ENCODE measurements at regions not wholly inside any gene's neighbourhood (a gene's known extent, or its start where the extent isn't known, plus 50 kb on each side); places are given as distances from the start of the nearest gene placed in this dataset.

DNA sequence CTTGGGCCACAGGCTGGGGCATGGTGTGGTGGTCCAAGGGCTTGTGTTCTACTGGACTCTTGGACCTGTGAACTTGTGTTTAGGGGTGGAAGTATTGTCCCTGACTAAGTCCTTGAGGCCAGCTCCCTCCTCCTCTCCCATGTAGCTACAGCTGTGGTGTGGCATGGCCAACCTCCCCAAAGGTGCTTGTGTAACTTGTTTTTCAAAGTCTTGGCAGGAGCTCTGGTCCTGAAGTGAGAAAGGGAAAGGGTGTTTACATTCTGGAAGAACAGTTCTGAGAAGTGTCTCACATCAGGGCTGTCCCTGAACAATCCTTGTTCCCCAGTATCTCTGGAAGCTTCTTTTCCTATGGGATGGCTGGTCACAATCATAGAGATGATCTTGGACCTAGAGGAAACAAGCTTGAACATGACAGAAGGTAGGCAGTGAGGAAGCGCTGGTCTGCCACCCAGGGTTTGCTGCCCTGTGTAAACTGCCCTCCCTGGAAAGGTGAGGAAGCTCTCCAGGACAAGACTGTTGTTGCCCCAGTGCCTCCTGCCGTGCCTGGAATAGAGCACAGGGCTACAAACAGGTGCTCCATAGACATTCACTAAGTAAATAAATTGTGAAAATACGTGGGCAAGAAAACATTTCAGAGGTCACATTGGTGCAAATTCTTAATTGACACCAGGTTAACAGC is 64.6 kb upstream of the KLF9 start:
- TF ChIP-seq, protein P1, sequence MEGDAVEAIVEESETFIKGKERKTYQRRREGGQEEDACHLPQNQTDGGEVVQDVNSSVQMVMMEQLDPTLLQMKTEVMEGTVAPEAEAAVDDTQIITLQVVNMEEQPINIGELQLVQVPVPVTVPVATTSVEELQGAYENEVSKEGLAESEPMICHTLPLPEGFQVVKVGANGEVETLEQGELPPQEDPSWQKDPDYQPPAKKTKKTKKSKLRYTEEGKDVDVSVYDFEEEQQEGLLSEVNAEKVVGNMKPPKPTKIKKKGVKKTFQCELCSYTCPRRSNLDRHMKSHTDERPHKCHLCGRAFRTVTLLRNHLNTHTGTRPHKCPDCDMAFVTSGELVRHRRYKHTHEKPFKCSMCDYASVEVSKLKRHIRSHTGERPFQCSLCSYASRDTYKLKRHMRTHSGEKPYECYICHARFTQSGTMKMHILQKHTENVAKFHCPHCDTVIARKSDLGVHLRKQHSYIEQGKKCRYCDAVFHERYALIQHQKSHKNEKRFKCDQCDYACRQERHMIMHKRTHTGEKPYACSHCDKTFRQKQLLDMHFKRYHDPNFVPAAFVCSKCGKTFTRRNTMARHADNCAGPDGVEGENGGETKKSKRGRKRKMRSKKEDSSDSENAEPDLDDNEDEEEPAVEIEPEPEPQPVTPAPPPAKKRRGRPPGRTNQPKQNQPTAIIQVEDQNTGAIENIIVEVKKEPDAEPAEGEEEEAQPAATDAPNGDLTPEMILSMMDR (conservative IDR thresholded peaks at IDR 0.05): no peak
- peak overlapping the region; percentile 87 for H3K27ac ChIP-seq

DNA sequence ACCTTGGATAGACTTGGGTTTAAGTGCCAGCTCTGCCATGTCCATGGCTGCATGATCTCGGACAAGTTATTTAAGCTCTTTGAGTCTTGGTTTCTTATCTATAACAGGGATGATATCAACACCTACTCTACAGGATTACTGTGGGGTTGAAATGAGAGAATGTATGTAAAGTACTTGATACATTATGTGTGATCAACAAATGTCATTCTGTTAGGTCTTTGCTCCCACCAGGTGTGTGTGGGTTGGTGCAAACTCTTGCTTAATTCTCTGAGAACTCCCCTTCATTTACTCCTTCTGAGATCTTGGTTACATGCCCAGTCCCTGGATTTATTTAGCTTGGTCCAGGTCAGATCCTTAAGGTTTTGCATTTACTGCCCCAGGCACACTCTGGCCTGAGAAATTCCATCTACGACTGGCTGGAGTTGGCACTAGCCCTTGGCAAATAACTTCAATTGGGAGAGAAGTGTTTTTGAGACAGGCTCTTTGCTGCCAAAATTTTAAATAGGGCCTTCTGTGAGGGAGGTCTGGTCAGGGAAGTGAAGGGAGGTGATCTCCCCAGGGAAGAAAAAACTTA is 63.5 kb upstream of the KLF9 start:
- TF ChIP-seq, protein P1 (conservative IDR thresholded peaks at IDR 0.05): no peak

DNA sequence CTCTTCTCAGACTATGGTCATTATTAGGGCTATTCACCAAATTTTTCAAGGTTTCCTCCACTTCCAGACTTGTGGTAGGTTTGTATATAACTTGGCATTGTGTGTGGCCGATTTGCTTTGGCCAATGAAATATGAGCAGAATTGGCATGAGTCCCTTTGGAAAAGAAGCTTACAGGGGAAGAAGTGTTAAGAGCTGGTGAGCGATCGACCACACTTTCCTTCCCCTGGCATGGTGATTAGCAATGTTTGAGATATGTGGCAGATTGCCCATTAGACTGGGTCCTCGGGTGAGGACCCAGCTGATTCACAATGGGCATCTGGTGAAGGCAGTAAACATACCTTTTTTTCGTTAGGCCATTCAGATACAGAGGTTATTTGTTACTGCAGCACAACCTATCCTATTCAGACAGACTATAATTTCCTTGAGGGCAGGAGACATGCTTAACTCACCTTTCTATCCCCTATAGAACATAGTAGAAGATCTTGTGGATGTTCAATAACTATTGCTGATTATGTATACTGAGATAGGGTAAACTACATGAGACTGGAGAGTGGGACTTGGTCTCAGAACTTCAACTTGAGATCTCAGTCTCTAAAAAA is 62.8 kb upstream of the KLF9 start:
- TF ChIP-seq, protein P1 (conservative IDR thresholded peaks at IDR 0.05): no peak
- peak overlapping the region; percentile 87; the same call in 1 of the 2 replicates for H3K27ac ChIP-seq

More for the DNA sequence above, 63.5 kb upstream of the KLF9 start:
- H3K27ac ChIP-seq: peak overlapping the region; percentile 87

DNA sequence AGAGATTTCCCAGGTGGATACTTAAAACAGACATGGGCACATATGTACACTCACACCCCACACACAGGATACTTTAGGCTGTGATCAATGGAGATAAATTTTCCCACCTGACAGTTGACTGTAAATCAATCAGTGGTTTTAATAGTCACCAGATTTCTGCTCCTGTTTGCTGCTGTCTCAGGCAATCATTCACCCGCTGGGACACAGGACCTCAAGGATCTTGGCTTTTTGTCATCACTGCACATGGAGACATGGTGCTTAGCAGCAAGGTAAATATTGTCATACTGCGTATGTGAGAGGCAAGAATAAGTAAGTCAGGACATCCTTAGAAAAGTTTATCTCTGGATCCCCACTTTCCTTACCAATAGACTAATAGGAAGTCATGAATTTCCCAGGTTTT is 60.8 kb upstream of the KLF9 start:
- H3K27ac ChIP-seq: peak overlapping the region; percentile 80
- TF ChIP-seq, protein P1 (conservative IDR thresholded peaks at IDR 0.05): no peak

DNA sequence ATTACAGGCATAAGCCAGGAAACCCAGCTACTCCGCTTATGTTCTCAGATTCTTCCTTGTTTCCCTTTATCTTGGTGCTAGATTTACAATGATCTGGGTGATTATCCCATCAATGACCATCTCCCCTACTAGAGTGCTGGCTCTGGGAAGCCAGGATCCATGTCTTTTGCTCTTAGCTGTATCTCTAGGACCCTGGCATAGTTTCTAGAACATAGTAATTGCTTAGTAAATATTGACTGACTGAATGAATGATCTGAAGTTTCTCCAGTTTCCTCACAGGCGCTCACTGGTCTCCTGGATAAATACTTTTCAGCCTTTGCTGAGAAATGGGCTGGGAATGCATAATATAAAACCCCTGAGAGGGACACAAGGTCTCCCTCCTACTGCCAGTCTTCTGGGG is 60.0 kb upstream of the KLF9 start:
- peak overlapping the region; percentile 80 for H3K27ac ChIP-seq
- TF ChIP-seq, protein P1 (conservative IDR thresholded peaks at IDR 0.05): no peak

DNA sequence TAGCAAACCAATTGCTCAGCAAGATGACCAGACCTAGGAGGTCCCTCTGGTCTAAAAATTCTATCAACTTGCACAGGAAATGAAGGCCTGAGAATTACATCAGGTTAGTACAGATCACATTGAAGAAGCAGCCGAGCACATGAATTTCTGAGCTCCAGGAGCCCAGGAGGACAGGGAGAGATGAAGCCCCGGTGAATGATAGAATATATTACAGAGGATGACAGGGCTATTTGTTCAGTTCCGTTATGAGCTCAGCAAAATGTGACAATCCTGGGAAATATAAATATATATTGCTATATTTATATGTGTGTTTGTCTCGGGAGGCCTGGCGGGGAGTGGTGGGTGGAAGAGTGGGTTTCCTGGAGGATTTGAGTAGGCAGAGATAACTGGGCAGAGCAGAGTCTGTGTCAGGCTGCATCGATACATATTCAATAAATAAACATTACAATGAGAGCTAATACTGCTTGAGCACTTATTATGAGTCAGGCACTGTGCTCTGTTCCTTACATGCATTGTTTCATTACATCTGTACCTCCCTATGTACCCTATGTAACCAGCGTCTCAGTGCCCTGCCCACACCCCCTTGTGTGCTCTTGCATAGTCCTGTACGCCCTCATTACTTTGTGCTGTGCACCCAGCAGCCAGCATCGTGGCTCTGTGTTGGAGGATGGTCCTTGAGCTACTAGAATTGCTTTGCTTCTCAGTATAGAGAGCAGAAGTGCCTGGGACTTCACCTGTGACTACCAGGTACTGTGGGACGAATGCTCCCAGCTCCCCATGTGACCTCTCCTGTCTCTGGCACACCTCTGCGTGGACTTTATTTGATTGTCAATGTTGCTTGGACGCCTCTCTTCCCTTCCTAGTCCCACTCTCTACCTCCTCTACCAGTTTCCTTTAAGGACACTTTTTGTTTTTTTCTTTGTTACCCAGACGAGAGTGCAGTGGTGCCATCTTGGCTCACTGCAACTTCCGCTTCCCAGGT is 58.1 kb upstream of the KLF9 start:
- H3K27ac ChIP-seq: no peak overlapping the region
- TF ChIP-seq, protein P1 (conservative IDR thresholded peaks at IDR 0.05): no peak
